K562 (cell line): ENCODE measurements at regions not wholly inside any gene's neighbourhood (a gene's known extent, or its start where the extent isn't known, plus 50 kb on each side); places are given as distances from the start of the nearest gene placed in this dataset.

ENCODE experiments used
- ATAC-seq: fragments of 200-7000 bp; cut with Tn5 transposase; 3 replicates; pipeline ENCODE4 v1.9.1; 2020; ENCODE audit warnings: moderate library complexity
- BruUV-seq: library from RNA; stranded (reverse); fragments of 400-500 nt; replicated peaks from 2 replicates; lab custom pipeline; 2021; lab: Mats Ljungman, UMichigan
- CTCF ChIA-PET: fragments of 300-600 bp; formaldehyde crosslinking; extraction: SDS; loops from one replicate; lab custom pipeline; 2021; ENCODE audit warnings: low intra/inter-chr PET ratio; lab: Yijun Ruan, JAX
- POLR2A ChIA-PET: fragments of 300-600, 350-650 bp; sonication (Branson Sonifier 250); formaldehyde crosslinking; extraction: SDS; loops from one replicate; lab custom pipeline; 2021; ENCODE audit warnings: antibody characterized with exemption, inconsistent platforms; lab: Yijun Ruan, JAX
- DNase-seq, 4 experiments: peaks; one replicate each; pipeline versions ENCODE4 v3.0.0 to v3.0.0-alpha.2; 2011 to 2018; ENCODE audit warnings: low spot score in 3 of 4, mixed read lengths in 3 of 4; ENCODE audit errors: extremely low read depth in 1 of 4
- FAIRE-seq: peaks from 2 replicates; lab custom pipeline; 2011; peaks lifted over from hg19 to GRCh38; lab: Jason Lieb, UNC
- H2AFZ ChIP-seq: 2 replicates; pipeline ENCODE4 v1.6.0; 2011; ENCODE audit warnings: low read depth, low read length, control low read depth, inconsistent platforms
- H3K27ac ChIP-seq: fragments of 200-600 bp; 3 replicates; pipeline ENCODE4 v1.8.0; 2011; ENCODE audit warnings: low read depth, mild to moderate bottlenecking, control low read depth, inconsistent platforms, low read length, moderate library complexity, mixed read lengths; ENCODE audit errors: extremely low read depth
- H3K27me3 ChIP-seq, 2 experiments: fragments of 300-600 bp in 1 of 2; 2 replicates in 1 of 2; 3 replicates in 1 of 2; pipeline versions ENCODE4 v1.6.0 to v1.8.0; 2011; ENCODE audit warnings: inconsistent platforms in 2 of 2, low read length in 2 of 2, mild to moderate bottlenecking in 1 of 2, mixed read lengths in 1 of 2, moderate library complexity in 1 of 2; ENCODE audit not compliant: control insufficient read depth in 2 of 2, insufficient read depth in 2 of 2
- H3K36me3 ChIP-seq: fragments of 300-600 bp; 3 replicates; pipeline ENCODE4 v1.8.0; 2011; ENCODE audit warnings: mild to moderate bottlenecking, low read length, inconsistent platforms; ENCODE audit not compliant: control insufficient read depth, insufficient read depth
- H3K4me1 ChIP-seq, 2 experiments: fragments of 200-600 bp in 1 of 2; replicated peaks in 1 of 2; 2 replicates in 1 of 2; 3 replicates in 1 of 2; pipeline versions ENCODE4 v1.5.1 to v1.8.0; 2011; ENCODE audit warnings: inconsistent platforms in 2 of 2, low read length in 2 of 2, mild to moderate bottlenecking in 1 of 2, mixed read lengths in 1 of 2, moderate library complexity in 1 of 2; ENCODE audit not compliant: control insufficient read depth in 2 of 2, insufficient read depth in 2 of 2
- H3K4me2 ChIP-seq: 2 replicates; pipeline ENCODE4 v1.6.1; 2011; ENCODE audit warnings: low read length, control low read depth, inconsistent platforms, mixed read lengths; ENCODE audit not compliant: insufficient read depth
- H3K4me3 ChIP-seq: fragments of 200-600 bp; sonication (generic), shearing (Covaris generic); 2 replicates; pipeline ENCODE4 v1.5.1; 2016; ENCODE audit warnings: control low read depth, inconsistent platforms
- H3K79me2 ChIP-seq: fragments of 200-600 bp; 3 replicates; pipeline ENCODE4 v1.8.0; 2011; ENCODE audit warnings: low read length, inconsistent platforms; ENCODE audit not compliant: control insufficient read depth, insufficient read depth
- H3K9ac ChIP-seq, 2 experiments: 2 replicates each; pipeline versions ENCODE4 v1.6.0 to v1.6.1; 2011; ENCODE audit warnings: low read depth in 2 of 2, low read length in 2 of 2, control low read depth in 1 of 2, inconsistent platforms in 1 of 2, mild to moderate bottlenecking in 1 of 2, mixed read lengths in 1 of 2; ENCODE audit not compliant: insufficient read depth in 1 of 2
- H3K9me1 ChIP-seq: one replicate; pipeline ENCODE4 v1.6.0; 2011; ENCODE audit warnings: inconsistent platforms, mild to moderate bottlenecking, low read length, moderate library complexity; ENCODE audit not compliant: control insufficient read depth, insufficient read depth
- H3K9me3 ChIP-seq: replicated peaks from 2 replicates; pipeline ENCODE4 v1.5.1; 2011; ENCODE audit warnings: low read depth, low read length, inconsistent platforms; ENCODE audit not compliant: control insufficient read depth, insufficient read depth
- H4K20me1 ChIP-seq: replicated peaks from 2 replicates; pipeline ENCODE4 v1.6.1; 2011; ENCODE audit warnings: low read length, inconsistent platforms, mixed read lengths; ENCODE audit not compliant: control insufficient read depth, insufficient read depth
- BRF1 ChIP-seq: IDR thresholded peaks from 3 replicates; pipeline ENCODE4 v1.6.1; 2011; ENCODE audit warnings: borderline replicate concordance, mild to moderate bottlenecking; ENCODE audit not compliant: insufficient read length; ENCODE audit errors: extremely low read depth
- DPF2 ChIP-seq: fragments of 450-650 bp; IDR thresholded peaks from 2 replicates; pipeline ENCODE4 v1.6.1; 2016
- MAFK ChIP-seq: IDR thresholded peaks from 2 replicates; pipeline ENCODE4 v1.6.1; 2011; ENCODE audit warnings: low read length, improper control_type of control experiment
- MYC ChIP-seq, 2 experiments: fragments of 250-450 bp in 1 of 2; sonication (Bioruptor Pico) in 1 of 2; IDR thresholded peaks; 2 replicates each; pipeline versions ENCODE4 v1.5.1 to v1.6.1; 2012 to 2021; ENCODE audit warnings: low read depth in 2 of 2, borderline replicate concordance in 1 of 2, improper control_type of control experiment in 1 of 2, low read length in 1 of 2, mild to moderate bottlenecking in 1 of 2, moderate library complexity in 1 of 2
- PHB2 ChIP-seq: fragments of 450-650 bp; IDR thresholded peaks from 2 replicates; pipeline ENCODE4 v1.6.1; 2017; ENCODE audit warnings: low read depth
- PPARD ChIP-seq: fragments of 250-450 bp; sonication (Bioruptor Pico); IDR thresholded peaks from 2 replicates; pipeline ENCODE4 v1.8.0; 2022; ENCODE audit warnings: inconsistent platforms, mild to moderate bottlenecking, moderate library complexity
- SIN3A ChIP-seq, 2 experiments: fragments of 150-350 bp in 1 of 2; IDR thresholded peaks; 2 replicates each; pipeline ENCODE4 v1.6.1; 2011 to 2016; ENCODE audit warnings: borderline replicate concordance in 2 of 2, low read depth in 2 of 2, low read length in 2 of 2, mild to moderate bottlenecking in 2 of 2, moderate library complexity in 2 of 2; ENCODE audit not compliant: control insufficient read depth in 1 of 2
- SMAD2 ChIP-seq: fragments of 150-350 bp; IDR thresholded peaks from 2 replicates; pipeline ENCODE4 v1.6.1; 2014; ENCODE audit warnings: low read depth, mild to moderate bottlenecking, low read length
- SRSF9 ChIP-seq: fragments of 200-400 bp; formaldehyde crosslinking; IDR thresholded peaks from 2 replicates; pipeline ENCODE4 v1.6.1; 2017; ENCODE audit warnings: low read depth, low read length, borderline replicate concordance
- TEAD2 ChIP-seq: fragments of 450-650 bp; IDR thresholded peaks from 2 replicates; pipeline ENCODE4 v1.6.1; 2016; ENCODE audit warnings: missing genetic modification characterization, control low read depth, missing compliant biosample characterization
- ZNF175 ChIP-seq: fragments of 200-800 bp; sonication (Bioruptor generic); IDR thresholded peaks from 2 replicates; pipeline ENCODE4 v1.6.1; 2016; ENCODE audit warnings: low read depth, mild to moderate bottlenecking, missing genetic modification characterization, missing compliant biosample characterization
- ZNF507 ChIP-seq: conservative IDR thresholded peaks from 2 replicates; pipeline ENCODE4 v1.6.1; 2017; ENCODE audit warnings: missing genetic modification characterization, missing compliant biosample characterization
- ZNF766 ChIP-seq: fragments of 200-800 bp; sonication (Bioruptor generic); conservative IDR thresholded peaks from 2 replicates; pipeline ENCODE4 v1.6.1; 2016; ENCODE audit warnings: missing genetic modification characterization, missing compliant biosample characterization
- WGBS: fragments of 100-300 bp; shearing (Covaris generic); methylation state at CpG from one replicate; pipeline ENCODE4 v1.1.6; 2016; ENCODE audit warnings: low coverage, mixed read lengths; ENCODE audit not compliant: insufficient coverage; ENCODE audit errors: missing lambda C conversion rate; 5-methylcytosine and 5-hydroxymethylcytosine counted together
- in situ Hi-C: fragments of 300-500 bp; cut with MboI; formaldehyde crosslinking; loops from 4 replicates; pipeline ENCODE4 v1.15.0; 2018; ENCODE audit warnings: inconsistent platforms, mixed read lengths
- intact Hi-C: fragments of 100-400 bp; cut with micrococcal nuclease; formaldehyde crosslinking; loops from 2 replicates; pipeline ENCODE4 v1.14.2; 2022
- TF ChIP-seq, protein P1 (sequence below), 2 experiments: IDR thresholded peaks in 1 of 2; conservative IDR thresholded peaks in 1 of 2; 2 replicates each; pipeline ENCODE4 v1.6.1; 2016; ENCODE audit warnings: low read depth in 2 of 2, mild to moderate bottlenecking in 1 of 2, missing compliant biosample characterization in 1 of 2, missing genetic modification characterization in 1 of 2, moderate library complexity in 1 of 2

DNA sequence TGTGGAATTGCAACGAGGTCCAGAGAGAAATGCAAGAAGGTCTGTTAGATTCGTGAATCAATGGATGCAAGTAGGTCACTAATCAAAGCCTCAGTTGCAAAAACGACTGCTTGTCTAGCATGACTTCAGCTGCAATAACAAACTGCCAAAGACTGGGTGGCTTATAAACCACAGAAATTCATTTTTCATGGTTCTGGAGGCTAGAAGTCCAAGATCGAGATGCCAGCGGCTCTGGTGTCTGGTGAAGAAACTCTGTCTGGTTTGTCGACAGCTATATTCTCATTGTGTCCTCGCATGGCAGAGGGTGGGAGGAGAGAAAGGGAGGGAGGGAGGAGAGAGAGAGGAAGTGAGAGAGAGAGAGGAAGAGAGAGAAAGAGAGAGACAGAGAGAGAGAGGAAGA is 114.7 kb downstream of the MXRA5 start:
- no peak for ATAC-seq
- no peak for DNase-seq
- TF ChIP-seq SIN3A (IDR thresholded peaks at IDR 0.05; ENCODE audit: borderline replicate concordance in 2 of 2, control insufficient read depth in 1 of 2, low read depth in 2 of 2, low read length in 2 of 2), result no peak
- no peak for TF ChIP-seq TEAD2 (tag)
- TF ChIP-seq SMAD2, result no peak
- TF ChIP-seq DPF2, result no peak
- no peak for TF ChIP-seq BRF1
- no peak for TF ChIP-seq SRSF9
- TF ChIP-seq PHB2, result no peak
- TF ChIP-seq MYC (IDR thresholded peaks at IDR 0.05; ENCODE audit: low read depth, low read length), result no peak
- TF ChIP-seq MYC (CRISPR knock-in tag; IDR thresholded peaks at IDR 0.05; ENCODE audit: borderline replicate concordance, low read depth), result no peak
- TF ChIP-seq PPARD (CRISPR knock-in tag), result no peak
- TF ChIP-seq ZNF175 (CRISPR knock-in tag), result no peak
- no peak for TF ChIP-seq ZNF766 (CRISPR knock-in tag)
- no peak for TF ChIP-seq ZNF507 (tag)
- TF ChIP-seq MAFK, result no peak
- TF ChIP-seq, protein P1, sequence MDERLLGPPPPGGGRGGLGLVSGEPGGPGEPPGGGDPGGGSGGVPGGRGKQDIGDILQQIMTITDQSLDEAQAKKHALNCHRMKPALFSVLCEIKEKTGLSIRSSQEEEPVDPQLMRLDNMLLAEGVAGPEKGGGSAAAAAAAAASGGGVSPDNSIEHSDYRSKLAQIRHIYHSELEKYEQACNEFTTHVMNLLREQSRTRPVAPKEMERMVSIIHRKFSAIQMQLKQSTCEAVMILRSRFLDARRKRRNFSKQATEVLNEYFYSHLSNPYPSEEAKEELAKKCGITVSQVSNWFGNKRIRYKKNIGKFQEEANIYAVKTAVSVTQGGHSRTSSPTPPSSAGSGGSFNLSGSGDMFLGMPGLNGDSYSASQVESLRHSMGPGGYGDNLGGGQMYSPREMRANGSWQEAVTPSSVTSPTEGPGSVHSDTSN (CRISPR knock-in tag; IDR thresholded peaks at IDR 0.05; ENCODE audit: low read depth), result no peak
- TF ChIP-seq, protein P1 (tag; conservative IDR thresholded peaks at IDR 0.05; ENCODE audit: low read depth), result no peak
- no peak overlapping the region for H3K9ac ChIP-seq
- no peak overlapping the region for H3K4me3 ChIP-seq
- H4K20me1 ChIP-seq, result no peaks in the 10 kb centered on the region
- H3K4me2 ChIP-seq, result no peak overlapping the region
- ChIA-PET POLR2A (no interaction called here), CTCF (no interaction called here)
- FAIRE-seq, result no peak
- no peaks in the 10 kb centered on the region for H3K79me2 ChIP-seq
- intact Hi-C loops, result no loop called here
- H3K36me3 ChIP-seq, result no peaks in the 10 kb centered on the region
- no peak overlapping the region for H2AFZ ChIP-seq
- no peak overlapping the region for H3K27ac ChIP-seq
- no peaks in the 10 kb centered on the region for H3K9me1 ChIP-seq
- no peaks in the 10 kb centered on the region for H3K4me1 ChIP-seq
- in situ Hi-C loops, result loop anchor here (10.0 kb wide), 1 partner anchor 403 kb away; no protein-coding TSS in a partner anchor
- H3K9me3 ChIP-seq, result no peaks in the 10 kb centered on the region
- no TSS peak for BruUV-seq
- no peaks in the 10 kb centered on the region for H3K27me3 ChIP-seq
- 1% methylated on average over 6 of the region's 7 CpGs for WGBS
